GM18520 (cell line): ENCODE measurements at regions not wholly inside any gene's neighbourhood (a gene's known extent, or its start where the extent isn't known, plus 50 kb on each side); places are given as distances from the start of the nearest gene placed in this dataset.

ENCODE experiments used
- ATAC-seq: cut with Tn5 transposase; IDR thresholded peaks from one replicate; pipeline ENCODE4 v1.9.1; 2021; ENCODE audit not compliant: unreplicated experiment

- no peak for ATAC-seq
These were observed 60.6 kb upstream of the ARL15 start for GRCh38 chr5:54370982-54371381.

DNA sequence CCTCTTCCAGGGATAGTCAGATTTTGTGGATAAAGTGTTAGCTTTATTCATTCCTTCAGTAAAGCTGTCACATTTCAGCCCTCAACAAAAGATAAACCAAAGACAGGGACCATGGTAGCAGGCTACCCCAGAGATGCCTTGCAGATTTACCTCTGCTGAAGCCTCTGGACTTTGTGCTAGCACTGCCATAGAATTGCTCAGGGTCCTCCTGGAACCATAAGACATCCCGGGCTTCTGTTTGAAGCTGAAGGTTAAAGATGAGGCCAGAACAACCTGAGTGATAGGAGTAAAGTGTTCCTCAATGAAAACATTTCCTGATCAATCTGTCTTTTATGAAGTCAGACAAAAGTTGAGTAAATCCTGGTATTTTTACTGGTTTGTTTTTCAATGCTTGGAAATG lies 57.5 kb upstream of the ARL15 start:
- no peak for ATAC-seq

- ATAC-seq: no peak
These were observed 56.3 kb upstream of the ARL15 start for GRCh38 chr5:54366707-54367106.

- ATAC-seq: no peak
These were observed 53.3 kb upstream of the ARL15 start for GRCh38 chr5:54363669-54364068.

- no peak for ATAC-seq
These were observed 52.7 kb upstream of the ARL15 start for GRCh38 chr5:54362992-54363625.

DNA sequence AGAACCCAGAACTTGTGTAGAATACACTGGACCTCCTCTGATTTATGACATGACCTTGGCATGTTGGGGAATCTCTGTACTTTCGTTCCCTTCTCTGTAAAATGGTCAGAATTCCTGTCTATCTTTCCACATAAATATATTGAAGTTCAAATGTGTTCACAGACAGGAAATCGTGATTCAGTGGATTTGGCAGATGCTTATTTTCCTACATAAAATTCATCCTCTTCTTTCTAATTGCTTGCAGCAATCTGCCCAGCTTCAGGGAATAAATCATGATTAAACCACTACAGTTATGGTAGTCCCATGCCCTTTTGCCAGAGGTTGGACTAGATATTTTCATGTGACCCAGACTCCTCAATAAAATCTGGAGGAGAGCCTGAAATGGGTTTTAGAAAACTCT lies 52.1 kb upstream of the ARL15 start:
- no peak for ATAC-seq

GRCh38 chr5:54361691-54362411 lies 51.5 kb upstream of the ARL15 start:
- no peak for ATAC-seq

GRCh38 chr5:54360925-54361662 lies 50.7 kb upstream of the ARL15 start:
- no peak for ATAC-seq
